Heart right ventricle (tissue), 16 donors: ENCODE measurements at regions not wholly inside any gene's neighbourhood (a gene's known extent, or its start where the extent isn't known, plus 50 kb on each side); places are given as distances from the start of the nearest gene placed in this dataset.

ENCODE experiments used
- ATAC-seq, 8 donors: fragments of 200-7000 bp; cut with Tn5 transposase; one replicate each; pipeline ENCODE4 v1.9.1; 2020; ENCODE audit warnings: mild to moderate bottlenecking in 8 of 8, moderate library complexity in 8 of 8, moderate number of reproducible peaks in 1 of 8
- DNase-seq, 2 donors: peaks; one replicate each; pipeline ENCODE4 v3.0.0-alpha.2; 2020
- H3K27ac ChIP-seq, 10 donors: fragments of 200-600 bp; sonication (generic) in 2 of 10; one replicate each; pipeline versions ENCODE4 v1.5.0 to v1.8.0; 2020 to 2022; ENCODE audit warnings: mild to moderate bottlenecking in 3 of 10
- H3K27me3 ChIP-seq, 7 donors: fragments of 200-600 bp; one replicate each; pipeline ENCODE4 v1.8.0; 2021 to 2022; ENCODE audit warnings: mild to moderate bottlenecking in 2 of 7
- H3K36me3 ChIP-seq, 9 donors: fragments of 200-600 bp; sonication (generic) in 1 of 9; one replicate each; pipeline versions ENCODE4 v1.5.0 to v1.8.0; 2020 to 2022; ENCODE audit warnings: mild to moderate bottlenecking in 2 of 9
- H3K4me1 ChIP-seq, 9 donors: fragments of 200-600 bp; sonication (generic) in 1 of 9; one replicate each; pipeline versions ENCODE4 v1.5.0 to v1.8.0; 2020 to 2022; ENCODE audit warnings: mild to moderate bottlenecking in 4 of 9
- H3K4me3 ChIP-seq, 10 donors: fragments of 200-600 bp; sonication (generic) in 2 of 10; one replicate each; pipeline versions ENCODE4 v1.5.0 to v1.8.0; 2020 to 2022; ENCODE audit warnings: mild to moderate bottlenecking in 7 of 10, moderate library complexity in 2 of 10
- H3K9me3 ChIP-seq, 11 donors: fragments of 200-600 bp in 10 of 11; sonication (generic) in 2 of 11; one replicate each; pipeline versions ENCODE4 v1.5.0 to v1.8.0; 2013 to 2022; ENCODE audit warnings: mild to moderate bottlenecking in 2 of 11, control low read depth in 1 of 11, moderate library complexity in 1 of 11
- WGBS, 2 donors: extraction: QIAGEN DNeasy Blood & Tissue Kit; methylation state at CpG; one replicate each; pipeline ENCODE4 v1.1.7; 2013; ENCODE audit warnings: inconsistent platforms in 1 of 2; 5-methylcytosine and 5-hydroxymethylcytosine counted together
- intact Hi-C, 10 donors: fragments of 100-400 bp; cut with DNase I; formaldehyde crosslinking; loops; one replicate each; pipeline versions ENCODE4 v1.11.1 to v1.14.2; 2022
- TF ChIP-seq, protein P1 (sequence below), 9 donors: fragments of 200-600 bp; sonication (generic) in 2 of 9; IDR thresholded peaks; one replicate each; pipeline versions ENCODE4 v1.5.0 to v1.8.0; 2021 to 2022; ENCODE audit warnings: antibody characterized with exemption in 9 of 9, mild to moderate bottlenecking in 5 of 9, moderate library complexity in 1 of 9
- donor health status: Arrhythmogenic right ventricular cardiomyopathy.
- donor health status: ischemic (EF 13 %, LVEDD 7.1; RV severe dilation, severe dysfunction).
- donor health status: healthy with polysubstance abuse.
- donor health status: DM: no; HTN: yes; CAD: no.
- donor health status: DM: no; HTN: no; CAD: no.
- donor health status: ischemic (EF 25% LVEDD 6.9; RV normal size, moderate dysfunction).
- donor health status: ischemic (EF 25% LVEDD 5.7; RV mildly dilated, moderate dysfunction).
- donor health status: healthy.
- donor health status: DM: yes; HTN: yes; CAD: no.
- donor health status: Ischemic cardiomyopathy.
- donor health status: ischemic (EF 35%, LVEDD 5.7; RV mildly dilated, moderate dysfunction).
- donor health status: nonischemic (EF 11% LVEDD 7.7; RV severe dilation, severe dysfunction).
- donor health status: DM: yes; HTN: yes; CAD: no.
- donor health status: PGD.
- donor health status: ischemic (EF 29% LVEDD 5.4; RV normal size, mild dysfunction).
- donor health status: nonischemic (EF 23%, LVEDD 6.1; RV moderate dilation, normal function).

DNA sequence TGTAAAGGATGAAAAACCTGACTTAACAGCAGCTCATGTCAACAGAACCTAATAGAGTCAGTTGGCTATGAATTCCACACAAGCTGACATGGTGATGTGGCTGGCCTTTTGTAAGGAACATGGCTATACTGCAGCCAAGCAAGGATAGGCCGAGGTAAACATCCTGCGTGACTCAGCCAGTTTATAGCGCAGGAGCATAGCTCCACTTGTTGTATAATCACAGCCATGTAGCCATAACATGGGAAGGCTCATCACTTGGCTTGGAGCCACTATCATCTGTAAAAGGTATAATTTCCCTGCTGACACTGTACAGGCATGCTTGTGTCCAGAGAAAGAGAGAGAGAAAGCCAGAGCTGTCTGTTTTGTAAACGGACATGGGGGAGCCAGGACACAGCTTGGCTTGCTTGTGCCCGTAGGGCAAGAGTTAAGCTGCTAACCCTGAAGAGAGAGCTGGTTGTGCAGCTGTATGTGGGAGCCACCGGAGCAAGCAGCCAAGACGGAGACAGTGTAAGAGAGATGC, 104.4 kb upstream of the PLET1 start:
- 80 to 84% methylated on average over 7 of the region's 7 CpGs for WGBS, 2 donors
- H3K27ac ChIP-seq: no peak overlapping the region
- TF ChIP-seq, protein P1, sequence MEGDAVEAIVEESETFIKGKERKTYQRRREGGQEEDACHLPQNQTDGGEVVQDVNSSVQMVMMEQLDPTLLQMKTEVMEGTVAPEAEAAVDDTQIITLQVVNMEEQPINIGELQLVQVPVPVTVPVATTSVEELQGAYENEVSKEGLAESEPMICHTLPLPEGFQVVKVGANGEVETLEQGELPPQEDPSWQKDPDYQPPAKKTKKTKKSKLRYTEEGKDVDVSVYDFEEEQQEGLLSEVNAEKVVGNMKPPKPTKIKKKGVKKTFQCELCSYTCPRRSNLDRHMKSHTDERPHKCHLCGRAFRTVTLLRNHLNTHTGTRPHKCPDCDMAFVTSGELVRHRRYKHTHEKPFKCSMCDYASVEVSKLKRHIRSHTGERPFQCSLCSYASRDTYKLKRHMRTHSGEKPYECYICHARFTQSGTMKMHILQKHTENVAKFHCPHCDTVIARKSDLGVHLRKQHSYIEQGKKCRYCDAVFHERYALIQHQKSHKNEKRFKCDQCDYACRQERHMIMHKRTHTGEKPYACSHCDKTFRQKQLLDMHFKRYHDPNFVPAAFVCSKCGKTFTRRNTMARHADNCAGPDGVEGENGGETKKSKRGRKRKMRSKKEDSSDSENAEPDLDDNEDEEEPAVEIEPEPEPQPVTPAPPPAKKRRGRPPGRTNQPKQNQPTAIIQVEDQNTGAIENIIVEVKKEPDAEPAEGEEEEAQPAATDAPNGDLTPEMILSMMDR (IDR thresholded peaks at IDR 0.05): no peak
- DNase-seq (no peak), ATAC-seq (no peak)
- H3K27me3 ChIP-seq: no peaks in the 10 kb centered on the region
- H3K36me3 ChIP-seq: no peaks in the 10 kb centered on the region
- H3K4me1 ChIP-seq: no peaks in the 10 kb centered on the region
- no peak overlapping the region for H3K4me3 ChIP-seq
- no peaks in the 10 kb centered on the region for H3K9me3 ChIP-seq
- intact Hi-C loops: loop anchor here in 2 of 10 donors (5.0 to 10.0 kb wide), 2 partner anchors 140 to 1457 kb away; no protein-coding TSS in a partner anchor

DNA sequence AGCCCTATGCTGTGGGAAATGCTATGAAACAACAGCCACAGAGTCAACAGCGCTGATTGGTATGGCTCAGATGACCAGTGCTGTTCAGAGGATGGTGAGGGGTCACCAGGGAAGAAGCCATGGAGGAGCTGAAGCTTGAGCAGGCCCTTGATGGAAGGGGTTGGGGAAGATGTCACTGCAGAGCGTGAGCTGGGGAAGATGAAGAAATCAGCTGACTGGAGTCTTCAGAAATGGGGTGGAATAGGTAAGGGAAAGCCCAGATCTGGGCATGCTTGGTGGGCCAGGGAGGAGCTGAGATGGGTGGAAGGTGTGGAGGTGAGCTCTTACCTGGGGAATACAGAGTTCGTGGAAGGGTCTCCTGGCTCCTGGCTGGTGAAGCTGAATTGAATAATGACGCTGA, 105.4 kb upstream of the PLET1 start:
- intact Hi-C loops: loop anchor here in 1 of 10 donors (10.0 kb wide), 1 partner anchor 139 kb away; no protein-coding TSS in a partner anchor
- DNase-seq (no peak), ATAC-seq (no peak)
- WGBS, 2 donors: 92 to 96% methylated on average over 4 of the region's 4 CpGs
- Histone ChIP-seq H3K27me3 (no peaks in the 10 kb centered on the region), H3K36me3 (no peaks in the 10 kb centered on the region), H3K9me3 (peaks cover 0 to 1% (median 0%) of the 10 kb centered on the region in 11 donors), H3K4me3 (no peak overlapping the region), H3K27ac (no peak overlapping the region), H3K4me1 (no peaks in the 10 kb centered on the region)
- TF ChIP-seq, protein P1 (IDR thresholded peaks at IDR 0.05): no peak

DNA sequence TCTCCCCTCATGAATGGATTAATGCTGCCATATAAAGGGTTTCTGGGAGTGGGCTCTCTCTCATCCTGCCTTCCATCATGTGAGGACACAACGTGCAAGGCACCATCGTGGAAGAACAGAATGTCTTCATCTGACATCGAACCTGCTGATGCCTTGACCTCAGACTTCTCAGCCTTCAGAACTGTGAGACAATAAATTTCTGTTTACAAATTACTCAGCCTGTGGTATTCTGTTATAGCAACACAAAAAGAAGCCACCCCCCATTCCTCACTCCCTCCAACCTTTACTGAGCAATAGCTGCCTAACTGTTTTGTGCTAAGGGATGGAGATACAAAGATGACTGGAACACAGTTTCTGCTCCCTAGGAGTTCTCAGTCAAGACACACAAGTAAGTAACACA, 106.1 kb upstream of the PLET1 start:
- peaks cover 0 to 4% (median 0%) of the 10 kb centered on the region in 11 donors for H3K9me3 ChIP-seq
- intact Hi-C loops: loop anchor here in 1 of 10 donors (10.0 kb wide), 1 partner anchor 138 kb away; no protein-coding TSS in a partner anchor
- no peak overlapping the region for H3K27ac ChIP-seq

DNA sequence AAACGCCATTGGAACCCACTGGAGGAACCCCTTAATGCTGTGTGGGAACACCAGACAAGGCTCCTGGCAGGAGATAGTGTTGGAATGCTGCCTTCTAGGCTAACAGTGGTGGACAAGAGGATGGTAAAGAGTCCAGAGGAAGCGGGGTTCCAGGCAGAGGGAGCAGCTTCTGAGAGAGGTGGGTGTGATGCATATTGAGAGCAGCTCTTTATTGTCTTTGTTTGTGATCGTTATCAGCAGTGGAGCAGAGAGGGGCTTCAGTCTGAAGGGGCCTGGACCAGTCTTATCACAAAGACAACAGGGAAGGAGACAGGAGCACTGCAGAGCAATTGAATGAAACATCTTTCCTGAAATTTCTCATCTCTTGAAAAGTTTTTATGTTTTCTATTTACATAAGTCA, 106.8 kb upstream of the PLET1 start:
- no peak for ATAC-seq
- WGBS, 2 donors: 60 to 69% methylated on average over 3 of the region's 3 CpGs
- no peak for DNase-seq
- Histone ChIP-seq H3K4me3 (no peak overlapping the region), H3K36me3 (no peaks in the 10 kb centered on the region), H3K27me3 (no peaks in the 10 kb centered on the region), H3K4me1 (no peaks in the 10 kb centered on the region), H3K27ac (no peak overlapping the region), H3K9me3 (peaks cover 0 to 5% (median 0%) of the 10 kb centered on the region in 11 donors)
- TF ChIP-seq, protein P1 (IDR thresholded peaks at IDR 0.05): no peak
- intact Hi-C loops: loop anchor here in 1 of 10 donors (10.0 kb wide), 1 partner anchor 137 kb away; no protein-coding TSS in a partner anchor

More for the DNA sequence above, 106.1 kb upstream of the PLET1 start:
- TF ChIP-seq, protein P1 (IDR thresholded peaks at IDR 0.05): no peak
- H3K4me1 ChIP-seq: no peaks in the 10 kb centered on the region
- DNase-seq (no peak), ATAC-seq (no peak)
- no peaks in the 10 kb centered on the region for H3K36me3 ChIP-seq
- WGBS, 2 donors: 94 to 96% methylated on average over 3 of the region's 3 CpGs
- no peak overlapping the region for H3K4me3 ChIP-seq
- H3K27me3 ChIP-seq: no peaks in the 10 kb centered on the region
